AG08396 (cell line): ENCODE measurements at regions not wholly inside any gene's neighbourhood (a gene's known extent, or its start where the extent isn't known, plus 50 kb on each side); places are given as distances from the start of the nearest gene placed in this dataset.

Experiments used
- DNase-seq: peaks from one replicate; pipeline ENCODE4 v3.0.0; 2012; ENCODE audit warnings: low spot score, mixed read lengths

DNA sequence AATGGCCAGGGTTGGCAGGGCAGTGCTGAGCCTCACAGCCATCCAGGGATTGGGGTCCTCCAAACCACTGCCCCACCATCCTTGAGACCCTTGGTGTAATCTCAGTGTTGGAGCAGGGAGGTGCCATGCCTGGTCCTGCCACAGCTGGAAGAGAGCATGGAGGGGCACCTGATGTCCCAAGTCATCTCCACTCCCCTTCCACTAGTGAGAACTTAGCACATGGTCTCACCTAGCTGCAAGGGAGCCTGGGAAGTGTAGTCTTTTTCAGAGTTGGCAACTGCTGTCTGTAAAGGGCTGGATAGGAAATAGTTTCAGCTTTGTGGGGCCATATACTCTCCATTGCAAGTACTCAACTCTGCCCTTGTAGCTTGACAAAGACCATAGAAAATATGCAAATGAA lies 238.7 kb downstream of the RPS24 start:
- no peak for DNase-seq

DNA sequence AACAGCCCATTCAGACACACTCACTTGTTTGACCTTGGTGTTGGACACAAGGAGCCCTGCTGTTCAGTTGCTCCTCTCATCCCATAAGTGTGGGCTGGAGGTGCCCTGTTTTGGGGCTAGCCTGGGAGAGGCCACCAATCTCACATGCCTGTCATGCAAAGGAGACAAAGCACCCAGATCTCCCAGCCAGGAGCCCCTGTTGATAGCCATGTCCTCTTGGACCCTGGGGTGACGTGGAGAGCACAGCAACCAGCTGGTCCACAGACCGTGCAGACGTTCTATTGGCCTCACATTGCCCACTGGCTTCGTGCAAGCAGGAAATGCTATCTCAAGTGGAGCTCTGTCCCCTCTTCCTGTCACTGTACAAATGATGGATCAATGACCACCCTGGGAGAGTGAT lies 240.8 kb downstream of the RPS24 start:
- no peak for DNase-seq

DNA sequence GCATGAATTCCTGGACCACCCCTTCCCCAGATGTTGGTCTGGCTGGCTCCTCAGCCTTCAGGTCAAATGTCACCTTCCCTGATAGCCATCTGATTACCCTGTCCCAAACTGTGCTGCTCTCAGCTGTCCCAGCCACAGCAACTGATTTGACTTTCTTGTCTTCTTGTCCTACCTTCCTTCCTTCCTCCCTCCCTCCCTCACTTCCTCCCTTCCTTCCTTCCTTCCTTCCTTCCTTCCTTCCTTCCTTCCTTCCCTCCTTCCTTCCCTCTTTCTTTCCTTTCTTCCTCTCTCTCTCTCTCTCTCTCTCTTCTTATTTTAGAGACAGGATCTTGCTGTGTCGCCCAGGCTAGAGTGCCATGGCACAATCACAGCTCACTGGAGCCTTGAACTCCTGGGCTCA lies 242.5 kb downstream of the RPS24 start:
- no peak for DNase-seq

DNA sequence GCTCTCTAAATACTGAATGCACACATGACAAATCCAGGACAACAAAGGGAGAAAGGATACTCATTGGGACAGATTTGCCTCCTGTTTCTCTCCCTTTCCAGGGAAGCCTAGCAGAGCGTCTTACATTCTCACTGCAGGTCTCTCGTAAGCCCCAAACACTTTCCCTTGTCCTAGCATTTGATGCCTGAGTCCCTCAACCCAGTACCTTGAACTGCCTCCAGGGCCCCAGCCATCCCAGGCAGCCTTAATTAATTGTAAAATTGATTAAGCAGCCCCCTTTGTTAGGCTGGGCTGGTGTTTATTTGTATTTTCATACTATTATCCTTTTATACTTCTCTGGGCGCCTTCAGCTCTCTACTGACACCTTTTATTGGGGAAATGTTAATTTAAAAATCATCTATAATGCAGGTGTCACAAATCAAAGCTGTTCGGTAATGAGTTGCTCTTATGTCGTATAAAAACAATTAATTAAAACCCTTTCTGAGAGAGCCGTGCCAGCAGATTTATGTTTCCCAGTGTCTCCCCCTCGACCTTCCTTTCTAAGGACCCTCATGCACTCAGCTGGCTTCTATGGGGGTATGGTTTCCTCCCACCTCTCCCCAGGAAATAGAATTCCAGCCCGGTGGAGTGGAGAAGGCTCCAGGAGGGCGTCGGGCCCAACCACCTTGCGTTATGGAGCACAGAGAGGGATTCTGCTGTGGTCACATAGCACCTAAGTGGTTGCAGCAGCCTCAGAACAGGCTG lies 243.8 kb downstream of the RPS24 start:
- DNase-seq, result no peak

DNA sequence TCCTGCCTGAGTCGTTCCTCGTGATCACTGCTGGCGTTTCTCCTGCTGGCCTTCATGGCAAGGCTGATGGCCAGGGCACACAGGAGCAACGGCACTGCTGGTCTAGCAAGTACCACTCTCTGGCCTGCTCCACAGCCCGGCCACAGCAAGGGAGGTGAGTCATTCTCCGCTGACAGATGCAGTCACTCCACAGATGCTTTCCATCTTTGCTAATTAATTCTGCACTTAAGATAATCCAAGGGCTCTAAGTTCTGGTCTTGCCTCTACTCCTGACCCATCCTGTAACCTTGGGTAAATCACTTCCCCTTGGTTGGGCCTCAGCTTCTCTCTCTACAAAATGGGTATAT lies 244.4 kb downstream of the RPS24 start:
- DNase-seq, result peak; percentile 73

DNA sequence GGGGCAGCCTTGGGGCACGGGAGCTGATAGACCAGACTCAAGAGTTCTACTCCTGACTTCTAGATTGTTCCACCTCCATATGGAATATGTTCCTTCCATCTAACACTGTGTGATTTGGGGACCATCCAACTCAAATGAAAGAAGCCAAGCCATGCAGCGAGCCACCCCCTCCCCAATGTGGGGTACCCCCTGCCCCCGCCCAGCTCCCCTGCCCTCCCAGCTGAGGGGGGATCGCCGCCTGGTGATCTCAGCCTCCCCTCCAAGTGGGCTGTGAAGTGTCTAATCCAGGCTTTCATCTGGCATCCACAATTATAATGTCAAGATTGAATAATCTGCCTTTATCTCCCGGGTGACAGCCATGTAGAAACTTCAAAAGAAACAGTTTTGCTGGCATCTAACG lies 246.1 kb downstream of the RPS24 start:
- DNase-seq, result no peak

DNA sequence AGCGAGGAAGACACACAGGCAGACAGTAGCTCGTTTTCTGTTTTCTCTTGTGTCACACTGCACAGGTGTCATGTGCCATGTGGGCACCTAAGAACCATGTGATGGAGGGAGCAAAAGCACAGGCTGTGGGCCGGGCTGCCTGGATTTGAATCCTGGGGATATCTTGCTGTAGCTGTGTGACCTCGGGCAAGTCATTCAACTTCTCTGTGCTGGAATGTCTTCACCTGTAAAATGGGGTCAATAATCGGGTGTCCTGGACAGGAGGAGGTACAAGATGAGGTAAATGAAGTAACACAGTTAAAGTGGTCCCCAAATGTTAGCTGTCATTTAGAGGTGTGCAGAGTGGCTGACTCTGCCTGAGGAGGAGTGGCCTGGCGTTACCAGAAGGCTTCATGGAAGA lies 246.9 kb downstream of the RPS24 start:
- no peak for DNase-seq

DNA sequence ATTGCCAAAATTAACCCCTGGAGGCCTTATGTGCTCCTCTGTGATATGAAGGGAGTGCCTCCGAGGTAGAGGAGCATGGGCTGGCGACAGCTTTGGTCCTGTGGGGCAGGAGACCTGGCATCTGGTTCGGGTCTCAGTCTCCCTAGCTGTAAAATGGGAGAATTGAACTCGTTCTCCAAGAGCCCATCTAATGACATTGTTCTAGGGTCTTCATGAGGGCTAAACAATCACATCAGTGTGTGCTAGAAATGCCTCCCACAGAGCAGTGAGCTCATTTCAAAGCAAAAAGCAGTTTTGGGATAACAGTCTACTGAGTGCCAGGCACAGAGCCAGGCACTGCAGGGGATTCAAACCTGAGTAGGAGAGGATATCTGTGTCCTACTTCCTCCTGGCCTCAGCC lies 248.0 kb downstream of the RPS24 start:
- DNase-seq, result no peak

DNA sequence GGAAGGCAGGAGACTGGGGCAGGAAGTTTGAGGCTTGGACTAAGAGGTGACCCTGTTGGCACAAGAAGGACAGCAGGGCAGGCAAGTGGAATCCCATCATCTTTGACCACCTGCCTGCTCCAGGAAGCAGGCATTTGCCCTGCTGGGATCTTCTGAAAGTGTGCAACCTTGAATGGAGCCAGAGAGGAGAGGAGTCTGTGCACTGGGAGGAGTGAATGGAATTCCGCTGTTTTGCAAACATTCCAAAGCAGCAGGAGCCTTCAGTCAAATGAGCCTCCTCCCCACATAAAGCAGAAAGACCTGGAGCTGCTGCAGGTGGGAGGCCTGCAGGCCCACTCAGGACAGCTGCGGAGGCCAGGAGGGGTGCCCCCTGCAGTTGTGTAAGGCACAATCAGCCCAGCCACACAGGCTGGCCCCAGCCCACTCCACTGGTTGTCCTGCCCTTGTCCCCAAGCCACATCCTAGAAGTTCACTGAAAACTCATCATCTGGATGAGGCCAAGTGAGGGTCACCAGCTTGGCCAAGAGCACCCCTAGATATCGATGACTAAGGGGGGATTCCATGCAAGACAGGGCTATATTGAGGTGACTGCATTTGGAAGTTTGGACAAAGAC lies 249.5 kb downstream of the RPS24 start:
- no peak for DNase-seq

DNA sequence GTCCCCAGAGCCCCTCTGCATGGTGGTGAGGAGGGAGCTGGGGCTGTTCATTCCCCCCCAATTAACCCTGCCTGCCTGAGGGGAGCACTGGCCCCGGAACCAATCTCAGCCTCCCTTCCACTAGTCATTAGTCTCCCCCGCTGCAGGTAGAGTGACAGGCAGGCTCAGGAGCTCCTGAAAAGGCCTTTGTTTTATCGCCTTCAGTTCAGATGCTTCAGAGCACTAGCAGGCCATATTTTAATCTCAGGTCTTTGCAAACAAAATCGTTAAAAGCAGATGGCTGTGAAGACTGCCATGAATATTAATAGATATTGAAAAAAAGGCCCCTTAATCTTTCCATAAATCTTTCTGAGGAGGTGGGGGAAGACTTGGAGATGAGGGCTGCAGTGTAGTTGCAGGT lies 250.7 kb downstream of the RPS24 start:
- no peak for DNase-seq

DNA sequence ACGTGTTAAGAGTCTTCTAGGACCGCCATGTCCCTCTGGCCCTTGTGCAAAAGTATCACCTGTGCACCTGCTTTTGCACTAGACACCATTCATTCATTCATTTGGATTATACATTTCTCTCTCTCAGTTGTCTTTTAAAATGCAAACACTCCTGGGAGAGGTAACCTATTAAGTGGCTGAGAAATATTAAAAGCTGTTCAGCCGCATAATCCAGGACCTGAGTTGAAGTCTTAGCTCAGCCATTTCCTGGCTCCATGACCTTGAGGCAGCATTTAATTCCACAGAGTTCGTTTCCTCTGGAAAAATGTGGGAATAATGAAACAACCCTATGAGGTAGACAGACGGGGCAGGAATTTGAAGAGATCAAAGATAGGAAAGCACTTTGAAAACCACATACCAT lies 251.6 kb downstream of the RPS24 start:
- no peak for DNase-seq

DNA sequence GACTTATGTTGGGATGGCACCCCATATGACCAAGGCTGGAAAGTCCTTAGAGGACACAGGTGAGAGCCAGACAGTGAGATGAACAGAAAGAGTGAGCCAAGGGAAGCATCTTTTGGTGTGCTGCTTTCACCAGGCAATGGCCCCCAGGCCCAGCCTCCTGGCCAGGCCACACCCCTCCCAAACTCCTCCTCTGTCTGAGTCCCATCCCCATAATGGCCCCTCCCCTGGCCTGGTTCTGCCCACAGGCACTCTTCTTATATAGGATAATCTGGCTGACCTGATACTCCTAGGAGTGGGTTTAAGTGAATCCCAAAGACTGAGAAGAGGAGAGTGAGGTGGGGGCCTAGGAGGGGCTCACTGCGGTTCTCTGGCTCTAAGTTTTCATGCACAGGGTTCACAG lies 252.5 kb downstream of the RPS24 start:
- DNase-seq, result no peak

DNA sequence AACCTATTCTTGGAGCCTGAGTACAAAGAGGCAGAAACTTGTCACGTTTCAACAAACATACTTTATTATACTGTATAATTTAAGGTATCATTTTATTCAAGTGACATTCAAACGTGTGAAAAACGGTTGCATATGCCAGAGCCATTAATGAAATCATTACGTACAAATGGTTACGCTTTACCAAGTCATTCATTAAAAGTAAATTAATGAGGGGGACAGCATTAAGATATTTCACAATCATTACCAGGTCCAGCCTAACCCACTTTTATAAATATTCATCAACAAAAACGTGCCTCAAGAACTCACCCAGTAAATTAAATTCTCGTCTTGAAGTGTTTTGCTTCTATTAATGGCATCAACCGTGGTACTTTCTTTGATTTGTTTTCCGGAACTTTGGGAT lies 253.0 kb downstream of the RPS24 start:
- DNase-seq, result no peak

DNA sequence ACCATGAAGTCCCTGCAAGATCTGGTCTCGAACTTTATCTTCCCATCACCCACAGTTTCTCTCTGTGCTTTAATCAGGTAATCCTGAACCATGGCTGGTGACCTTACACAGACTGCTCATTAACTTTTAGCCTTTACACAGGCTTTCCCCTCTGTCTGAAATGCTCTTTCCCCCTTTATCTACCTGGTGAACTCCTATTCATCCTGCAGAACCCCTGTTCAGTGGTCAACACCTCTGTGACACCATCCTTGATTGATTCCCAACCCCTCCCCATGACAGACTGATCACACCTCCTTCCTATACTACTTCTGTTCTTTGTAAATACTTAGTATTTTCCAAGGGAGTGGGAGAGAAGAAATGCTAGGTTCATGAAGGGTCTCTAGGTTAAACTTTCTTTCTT lies 254.0 kb downstream of the RPS24 start:
- no peak for DNase-seq

DNA sequence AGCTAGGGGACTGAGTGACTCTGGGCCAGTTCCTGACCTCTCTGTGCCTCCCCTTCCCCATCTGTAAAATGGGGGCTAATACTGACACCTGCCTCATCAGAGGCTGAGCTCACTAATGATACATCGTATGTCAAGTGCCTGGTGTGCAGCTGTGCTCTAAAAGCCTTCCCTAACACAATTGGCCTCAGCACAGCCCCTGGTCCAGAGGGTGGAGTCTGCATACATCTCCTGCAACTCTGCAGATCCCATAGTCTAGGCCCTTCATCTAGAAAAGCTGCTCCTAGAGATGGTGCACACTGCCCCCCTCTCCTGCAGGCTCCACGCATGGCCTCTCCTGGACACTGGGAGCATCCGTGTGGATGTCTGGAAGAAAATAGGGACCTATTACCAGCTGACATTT lies 255.0 kb downstream of the RPS24 start:
- no peak for DNase-seq

DNA sequence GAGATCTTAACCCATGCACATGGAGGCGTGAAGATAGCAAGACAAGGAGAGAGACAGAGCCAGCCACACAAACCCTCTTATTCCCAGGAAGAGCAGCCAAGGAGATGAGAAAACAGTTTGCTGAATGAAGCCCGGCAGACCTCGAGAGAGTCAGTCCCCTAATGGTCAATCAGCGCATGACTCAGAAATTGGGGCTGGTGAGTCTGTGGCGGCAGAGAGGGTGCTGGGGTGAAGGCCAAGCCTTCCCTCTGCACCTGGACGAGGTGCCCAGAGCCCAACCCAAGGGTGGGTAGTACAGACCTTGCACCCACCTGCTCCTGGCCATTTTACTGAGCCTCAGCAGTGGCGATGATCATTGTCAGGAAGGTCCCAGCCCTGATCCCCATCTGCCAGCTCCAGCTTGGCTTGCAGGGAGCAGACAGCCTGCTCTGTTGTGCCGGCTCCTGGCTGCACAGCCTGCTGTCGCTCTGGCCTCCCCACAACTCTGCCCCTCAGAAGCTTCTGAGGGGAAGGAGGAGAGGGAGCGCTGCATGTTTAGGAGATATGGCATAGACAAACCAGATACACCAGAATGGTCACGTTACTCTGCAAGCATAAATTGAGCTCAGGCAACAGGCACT lies 256.6 kb downstream of the RPS24 start:
- DNase-seq, result no peak

DNA sequence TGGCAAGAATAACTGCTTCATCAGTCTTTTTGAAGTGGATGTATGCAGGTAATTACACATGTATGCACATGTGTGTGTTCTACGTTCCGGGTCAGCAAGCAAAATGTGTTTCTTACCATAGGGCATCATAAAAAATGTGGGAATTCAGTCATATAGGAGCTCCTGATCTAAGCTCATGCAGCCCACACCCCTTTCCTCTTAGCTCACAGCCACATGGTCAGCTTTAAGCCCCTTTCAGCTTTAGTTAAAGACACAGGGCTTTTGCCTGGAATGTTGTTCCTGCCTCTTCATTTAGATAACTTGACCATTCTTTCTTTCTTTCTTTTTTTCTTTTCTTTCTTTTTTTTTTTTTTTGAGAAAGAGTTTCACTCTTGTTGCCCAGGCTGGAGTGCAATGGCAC lies 258.1 kb downstream of the RPS24 start:
- no peak for DNase-seq

DNA sequence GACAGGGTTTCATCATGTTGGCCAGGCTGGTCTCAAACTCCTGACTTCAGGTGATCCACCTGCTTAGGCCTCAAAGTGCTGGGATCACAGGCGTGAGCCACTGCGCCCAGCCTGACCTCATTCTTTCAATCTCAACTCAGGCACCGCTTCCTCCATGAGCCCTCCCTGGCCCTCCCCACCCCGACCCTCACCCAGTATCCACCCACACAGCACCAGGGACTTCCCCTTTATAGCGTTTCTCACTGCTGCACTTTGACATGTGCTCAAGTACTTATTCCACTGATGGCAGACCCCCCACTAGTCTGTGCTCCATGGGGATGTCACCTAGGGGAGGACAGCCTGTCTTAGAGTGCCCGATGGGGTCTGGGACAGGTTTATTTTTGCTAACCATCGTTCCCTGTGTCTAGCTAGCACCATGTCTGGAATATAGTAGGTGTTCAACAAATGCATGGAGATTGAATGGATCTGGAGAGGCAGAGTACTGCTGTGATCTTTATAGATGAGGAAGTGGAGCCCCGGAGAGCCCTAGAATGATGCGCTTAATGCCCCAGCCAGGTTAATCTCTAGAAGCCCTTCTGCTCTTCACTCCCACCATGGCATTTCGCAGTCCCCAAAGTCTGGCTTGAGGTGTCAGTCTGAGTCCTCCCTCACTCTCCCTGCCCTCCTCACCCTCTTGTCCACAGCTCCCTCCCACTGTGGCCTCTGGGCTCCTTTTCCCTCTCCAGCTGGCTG lies 258.8 kb downstream of the RPS24 start:
- DNase-seq, result no peak

DNA sequence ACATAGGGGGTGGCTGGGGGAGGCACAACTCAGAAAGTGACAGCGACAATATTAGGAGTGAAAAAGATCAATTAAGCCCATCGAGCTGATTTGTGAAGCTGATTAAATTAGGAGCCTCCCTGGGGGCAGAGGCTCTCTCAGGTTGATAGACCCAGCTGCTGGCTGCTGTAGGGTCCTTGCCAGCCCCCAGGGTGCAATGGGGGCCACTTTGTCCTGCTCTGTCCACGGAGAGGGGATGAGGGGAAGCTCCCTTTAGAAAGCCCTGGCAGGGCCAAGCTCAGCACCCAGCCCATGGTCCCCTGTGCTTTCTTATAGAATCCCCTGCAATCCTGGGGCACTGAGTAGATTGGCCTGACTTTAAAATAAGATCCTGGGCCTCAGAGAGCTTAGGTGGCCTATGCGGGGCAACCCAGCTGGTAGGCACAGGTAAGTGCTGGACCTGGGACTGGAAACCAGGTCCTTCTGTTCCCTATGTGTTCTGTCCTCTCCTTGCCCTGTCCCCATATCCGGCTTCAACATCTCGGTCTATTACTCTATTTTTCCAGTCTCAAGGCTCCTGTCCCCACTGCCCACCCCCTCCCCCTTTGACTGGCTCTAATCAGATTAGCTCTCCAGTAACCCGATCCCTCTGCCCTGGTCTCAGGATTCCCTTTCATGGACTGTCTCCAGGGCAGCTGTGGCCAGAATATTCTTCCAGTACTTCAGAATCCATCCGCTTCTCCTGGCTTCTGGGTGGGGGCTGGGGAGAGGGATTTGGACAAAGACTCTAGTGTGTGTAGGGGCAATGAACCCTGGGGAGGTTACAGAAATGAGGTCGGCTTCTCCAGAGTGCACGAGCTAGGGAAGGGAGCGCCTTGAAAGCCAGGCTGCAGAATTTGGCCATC lies 259.6 kb downstream of the RPS24 start:
- DNase-seq, result no peak

DNA sequence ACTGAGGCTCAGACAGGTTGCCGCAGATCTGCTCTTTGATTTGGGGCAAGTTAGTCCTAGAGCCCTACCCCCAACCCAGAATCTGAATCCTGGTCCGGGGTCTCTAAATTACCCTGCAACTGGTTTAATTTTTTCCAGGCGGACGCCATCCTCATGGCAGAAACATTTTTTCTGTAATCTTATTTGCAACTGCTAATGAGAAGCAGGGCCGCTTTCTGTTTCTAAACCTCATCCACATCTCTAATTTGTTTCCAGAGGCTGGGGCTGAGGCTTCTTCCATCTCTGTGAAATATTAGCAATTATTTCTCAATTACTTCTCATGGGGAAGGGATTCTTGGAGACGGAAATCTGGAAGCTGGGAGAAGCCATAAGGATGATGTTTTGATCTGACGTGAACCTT lies 261.6 kb downstream of the RPS24 start:
- DNase-seq, result no peak

DNA sequence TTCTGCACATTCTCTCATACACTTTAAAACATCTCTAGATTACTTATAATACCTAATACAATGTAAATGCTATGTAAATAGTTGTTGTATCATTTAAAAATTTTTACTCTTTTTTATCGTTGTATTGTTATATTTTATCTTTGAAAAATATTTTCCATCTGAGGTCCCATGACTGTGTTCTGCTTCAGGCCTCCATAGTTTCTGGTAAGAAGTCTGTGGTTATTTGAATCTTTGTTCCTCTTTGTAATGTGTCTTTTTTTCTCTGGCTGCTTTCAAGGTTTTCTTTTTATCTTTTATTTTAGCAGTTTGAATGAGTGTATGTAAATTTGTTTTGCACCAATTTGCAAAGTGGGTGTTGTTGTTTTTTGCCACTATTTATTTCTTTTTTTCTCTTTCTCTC lies 263.1 kb downstream of the RPS24 start:
- DNase-seq, result no peak

DNA sequence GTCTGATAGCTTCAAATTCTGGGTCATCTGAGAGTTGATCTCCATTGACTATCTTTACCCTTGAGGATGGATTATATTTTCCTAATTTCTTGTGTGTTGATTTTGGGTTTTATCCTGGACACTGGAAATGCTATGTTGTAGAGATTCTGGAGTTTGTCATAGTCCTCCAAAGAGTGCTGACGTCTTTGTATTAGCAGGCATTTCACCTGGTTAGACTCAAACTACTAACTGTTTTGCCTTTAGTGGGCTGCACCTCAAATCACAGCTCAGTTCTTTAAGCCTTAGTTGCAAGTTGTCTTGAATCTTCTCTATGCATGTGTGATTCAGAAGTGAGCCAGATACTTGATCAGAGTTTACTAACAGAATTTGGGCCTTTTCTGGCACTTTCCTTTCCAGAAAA lies 264.3 kb downstream of the RPS24 start:
- no peak for DNase-seq
